GM23338 (cell line): ENCODE measurements at regions not wholly inside any gene's neighbourhood (a gene's known extent, or its start where the extent isn't known, plus 50 kb on each side); places are given as distances from the start of the nearest gene placed in this dataset.

Source experiments
- ATAC-seq: fragments of 200-7000 bp; cut with Tn5 transposase; 3 replicates; pipeline ENCODE4 v1.9.1; 2020
- DNase-seq: peaks from one replicate; pipeline ENCODE4 v3.0.0-alpha.2; 2015; ENCODE audit warnings: low spot score
- H2AFZ ChIP-seq: fragments of 200-600 bp; sonication (generic); 2 replicates; pipeline ENCODE4 v1.8.0; 2016; ENCODE audit warnings: antibody characterized with exemption, mild to moderate bottlenecking, moderate library complexity
- H3F3A ChIP-seq: fragments of 200-600 bp; sonication (generic); replicated peaks from 2 replicates; pipeline ENCODE4 v1.8.0; 2017; ENCODE audit warnings: antibody characterized with exemption, mixed run types, low read depth
- H3K27ac ChIP-seq: fragments of 200-600 bp; sonication (generic); 2 replicates; pipeline ENCODE4 v1.6.1; 2016; ENCODE audit warnings: low read depth
- H3K27me3 ChIP-seq: fragments of 200-600 bp; sonication (generic); 2 replicates; pipeline ENCODE4 v1.8.0; 2016; ENCODE audit warnings: mild to moderate bottlenecking, mixed run types, moderate library complexity; ENCODE audit not compliant: insufficient read depth
- H3K36me3 ChIP-seq: fragments of 200-600 bp; sonication (generic); 2 replicates; pipeline ENCODE4 v1.8.0; 2016; ENCODE audit warnings: mild to moderate bottlenecking; ENCODE audit not compliant: insufficient read depth
- H3K4me1 ChIP-seq: fragments of 200-600 bp; sonication (generic); 2 replicates; pipeline ENCODE4 v1.8.0; 2016; ENCODE audit warnings: mild to moderate bottlenecking, moderate library complexity; ENCODE audit not compliant: insufficient read depth
- H3K4me2 ChIP-seq: fragments of 200-600 bp; sonication (generic); 2 replicates; pipeline ENCODE4 v1.7.1; 2017; ENCODE audit warnings: mixed run types
- H3K4me3 ChIP-seq: fragments of 200-600 bp; sonication (generic); 2 replicates; pipeline ENCODE4 v1.6.1; 2016; ENCODE audit warnings: mixed run types
- H3K79me2 ChIP-seq: fragments of 200-600 bp; sonication (generic); replicated peaks from 2 replicates; pipeline ENCODE4 v1.8.0; 2017; ENCODE audit warnings: mild to moderate bottlenecking; ENCODE audit not compliant: insufficient read depth
- H3K9me2 ChIP-seq: fragments of 200-600 bp; sonication (generic); 2 replicates; pipeline ENCODE4 v1.8.0; 2017; ENCODE audit not compliant: insufficient read depth
- H4K20me1 ChIP-seq: fragments of 200-600 bp; sonication (generic); replicated peaks from 2 replicates; pipeline ENCODE4 v1.8.0; 2017; ENCODE audit warnings: mild to moderate bottlenecking; ENCODE audit not compliant: insufficient read depth
- H3K27ac Mint-ChIP-seq: 2 replicates; pipeline ENCODE4 v1.8.0; 2020; ENCODE audit warnings: inconsistent platforms, mild to moderate bottlenecking, moderate library complexity, mixed read lengths
- H3K27me3 Mint-ChIP-seq: 3 replicates; pipeline ENCODE4 v1.8.0; 2022; ENCODE audit warnings: low read depth, mild to moderate bottlenecking, moderate library complexity, mixed read lengths, inconsistent platforms; ENCODE audit not compliant: insufficient read depth, poor library complexity
- H3K36me3 Mint-ChIP-seq: 3 replicates; pipeline ENCODE4 v1.8.0; 2021; ENCODE audit warnings: low read depth, mild to moderate bottlenecking, inconsistent platforms, moderate library complexity, mixed read lengths
- H3K4me1 Mint-ChIP-seq: 3 replicates; pipeline ENCODE4 v1.8.0; 2020; ENCODE audit warnings: mild to moderate bottlenecking, inconsistent platforms, mixed read lengths
- H3K4me3 Mint-ChIP-seq: 3 replicates; pipeline ENCODE4 v1.8.0; 2021; ENCODE audit warnings: moderate library complexity, mild to moderate bottlenecking, inconsistent platforms, mixed read lengths
- H3K9me3 Mint-ChIP-seq: 3 replicates; pipeline ENCODE4 v1.8.0; 2020; ENCODE audit warnings: moderate library complexity, mild to moderate bottlenecking, inconsistent platforms, mixed read lengths
- CREB1 ChIP-seq: fragments of 250-450 bp; sonication (Bioruptor Pico); IDR thresholded peaks from 2 replicates; pipeline ENCODE4 v1.5.0; 2020; ENCODE audit warnings: low read depth, mild to moderate bottlenecking, moderate library complexity
- ETS1 ChIP-seq: IDR thresholded peaks from 2 replicates; pipeline ENCODE4 v1.6.1; 2016; ENCODE audit warnings: antibody characterized with exemption
- EZH2 ChIP-seq: fragments of 200-600 bp; sonication (generic); IDR thresholded peaks from one replicate; pipeline ENCODE4 v1.8.0; 2017; ENCODE audit warnings: antibody characterized with exemption, mild to moderate bottlenecking, low read depth; ENCODE audit not compliant: unreplicated experiment
- POLR2AphosphoS5 ChIP-seq: IDR thresholded peaks from 2 replicates; pipeline ENCODE4 v1.6.1; 2016; ENCODE audit warnings: antibody characterized with exemption, low read depth
- ZNF114 ChIP-seq: fragments of 250-450 bp; sonication (Bioruptor Pico); IDR thresholded peaks from 2 replicates; pipeline ENCODE4 v1.5.0; 2020; ENCODE audit warnings: mild to moderate bottlenecking, moderate library complexity
- ZNF462 ChIP-seq: fragments of 250-450 bp; sonication (Bioruptor Pico); IDR thresholded peaks from 2 replicates; pipeline ENCODE4 v1.5.0; 2020; ENCODE audit warnings: mild to moderate bottlenecking, moderate library complexity
- TF ChIP-seq, protein P1 (sequence below): IDR thresholded peaks from one replicate; pipeline ENCODE4 v1.6.1; 2018; ENCODE audit warnings: antibody characterized with exemption; ENCODE audit not compliant: unreplicated experiment

GRCh38 chr17:6274310-6274709 lies 160.6 kb downstream of the AIPL1 start:
- H3K36me3 Mint-ChIP-seq: no peaks in the 10 kb centered on the region
- no peaks in the 10 kb centered on the region for H3K27me3 ChIP-seq
- no peak overlapping the region for H3K27ac ChIP-seq
- no peaks in the 10 kb centered on the region for H3K79me2 ChIP-seq
- peaks cover 2% of the 10 kb centered on the region for H3K27me3 Mint-ChIP-seq
- H3K4me3 ChIP-seq: no peak overlapping the region
- H4K20me1 ChIP-seq: no peaks in the 10 kb centered on the region
- H3K36me3 ChIP-seq: no peaks in the 10 kb centered on the region
- no peak for ATAC-seq
- H3K4me1 Mint-ChIP-seq: peaks cover 5% of the 10 kb centered on the region
- H3F3A ChIP-seq: no peaks in the 10 kb centered on the region
- DNase-seq: no peak
- H3K4me2 ChIP-seq: no peak overlapping the region
- no peaks in the 10 kb centered on the region for H3K4me1 ChIP-seq
- H3K9me3 Mint-ChIP-seq: no peaks in the 10 kb centered on the region; the same call in 2 of the 3 replicates
- TF ChIP-seq ETS1 (no peak), CREB1 (CRISPR knock-in tag) (peak; percentile 69; the same call in 1 of the 2 replicates), ZNF462 (CRISPR knock-in tag) (no peak), EZH2 (no peak), POLR2AphosphoS5 (no peak), ZNF114 (CRISPR knock-in tag) (no peak)
- TF ChIP-seq, protein P1, sequence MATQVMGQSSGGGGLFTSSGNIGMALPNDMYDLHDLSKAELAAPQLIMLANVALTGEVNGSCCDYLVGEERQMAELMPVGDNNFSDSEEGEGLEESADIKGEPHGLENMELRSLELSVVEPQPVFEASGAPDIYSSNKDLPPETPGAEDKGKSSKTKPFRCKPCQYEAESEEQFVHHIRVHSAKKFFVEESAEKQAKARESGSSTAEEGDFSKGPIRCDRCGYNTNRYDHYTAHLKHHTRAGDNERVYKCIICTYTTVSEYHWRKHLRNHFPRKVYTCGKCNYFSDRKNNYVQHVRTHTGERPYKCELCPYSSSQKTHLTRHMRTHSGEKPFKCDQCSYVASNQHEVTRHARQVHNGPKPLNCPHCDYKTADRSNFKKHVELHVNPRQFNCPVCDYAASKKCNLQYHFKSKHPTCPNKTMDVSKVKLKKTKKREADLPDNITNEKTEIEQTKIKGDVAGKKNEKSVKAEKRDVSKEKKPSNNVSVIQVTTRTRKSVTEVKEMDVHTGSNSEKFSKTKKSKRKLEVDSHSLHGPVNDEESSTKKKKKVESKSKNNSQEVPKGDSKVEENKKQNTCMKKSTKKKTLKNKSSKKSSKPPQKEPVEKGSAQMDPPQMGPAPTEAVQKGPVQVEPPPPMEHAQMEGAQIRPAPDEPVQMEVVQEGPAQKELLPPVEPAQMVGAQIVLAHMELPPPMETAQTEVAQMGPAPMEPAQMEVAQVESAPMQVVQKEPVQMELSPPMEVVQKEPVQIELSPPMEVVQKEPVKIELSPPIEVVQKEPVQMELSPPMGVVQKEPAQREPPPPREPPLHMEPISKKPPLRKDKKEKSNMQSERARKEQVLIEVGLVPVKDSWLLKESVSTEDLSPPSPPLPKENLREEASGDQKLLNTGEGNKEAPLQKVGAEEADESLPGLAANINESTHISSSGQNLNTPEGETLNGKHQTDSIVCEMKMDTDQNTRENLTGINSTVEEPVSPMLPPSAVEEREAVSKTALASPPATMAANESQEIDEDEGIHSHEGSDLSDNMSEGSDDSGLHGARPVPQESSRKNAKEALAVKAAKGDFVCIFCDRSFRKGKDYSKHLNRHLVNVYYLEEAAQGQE: no peak
- H3K27ac Mint-ChIP-seq: no peak overlapping the region
- H2AFZ ChIP-seq: no peak overlapping the region
- H3K9me2 ChIP-seq: no peaks in the 10 kb centered on the region; the same call in 1 of the 2 replicates
- no peak overlapping the region for H3K4me3 Mint-ChIP-seq
